Epithelial cell of esophagus (primary cell): ENCODE measurements at regions not wholly inside any gene's neighbourhood (a gene's known extent, or its start where the extent isn't known, plus 50 kb on each side); places are given as distances from the start of the nearest gene placed in this dataset.

Experiments used
- DNase-seq: peaks from one replicate; pipeline ENCODE4 v3.0.0; 2010; ENCODE audit warnings: low read depth
- H3K4me3 ChIP-seq: 2 replicates; pipeline ENCODE4 v1.5.1; 2011; ENCODE audit warnings: mild to moderate bottlenecking, low read length, control low read depth
- TF ChIP-seq, protein P1 (sequence below): IDR thresholded peaks from 2 replicates; pipeline ENCODE4 v1.5.1; 2011; ENCODE audit warnings: low read depth, mild to moderate bottlenecking, low read length, control low read depth, inconsistent platforms; ENCODE audit not compliant: insufficient read depth; ENCODE audit errors: missing control alignments

DNA sequence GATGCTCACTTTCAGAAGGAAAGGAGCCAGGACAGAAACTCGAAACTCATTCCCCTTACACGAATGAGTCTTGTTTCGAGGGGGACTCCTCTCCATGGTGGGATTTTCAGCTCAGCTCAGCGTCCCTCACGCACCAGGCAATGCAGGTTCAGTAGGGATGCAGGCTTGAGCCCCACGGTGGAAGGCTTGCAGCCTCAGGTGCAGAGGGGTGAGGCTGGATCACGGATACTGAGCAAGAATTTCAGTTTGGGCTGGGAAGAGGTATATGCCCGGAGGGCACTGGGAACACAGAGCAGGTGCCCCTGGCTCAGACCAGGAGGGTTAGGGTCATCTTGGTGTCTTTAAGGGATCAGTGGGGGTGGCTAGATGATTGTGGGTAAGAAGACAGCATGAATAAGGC is 344.9 kb upstream of the TNRC6C start:
- H3K4me3 ChIP-seq: no peak overlapping the region
- TF ChIP-seq, protein P1, sequence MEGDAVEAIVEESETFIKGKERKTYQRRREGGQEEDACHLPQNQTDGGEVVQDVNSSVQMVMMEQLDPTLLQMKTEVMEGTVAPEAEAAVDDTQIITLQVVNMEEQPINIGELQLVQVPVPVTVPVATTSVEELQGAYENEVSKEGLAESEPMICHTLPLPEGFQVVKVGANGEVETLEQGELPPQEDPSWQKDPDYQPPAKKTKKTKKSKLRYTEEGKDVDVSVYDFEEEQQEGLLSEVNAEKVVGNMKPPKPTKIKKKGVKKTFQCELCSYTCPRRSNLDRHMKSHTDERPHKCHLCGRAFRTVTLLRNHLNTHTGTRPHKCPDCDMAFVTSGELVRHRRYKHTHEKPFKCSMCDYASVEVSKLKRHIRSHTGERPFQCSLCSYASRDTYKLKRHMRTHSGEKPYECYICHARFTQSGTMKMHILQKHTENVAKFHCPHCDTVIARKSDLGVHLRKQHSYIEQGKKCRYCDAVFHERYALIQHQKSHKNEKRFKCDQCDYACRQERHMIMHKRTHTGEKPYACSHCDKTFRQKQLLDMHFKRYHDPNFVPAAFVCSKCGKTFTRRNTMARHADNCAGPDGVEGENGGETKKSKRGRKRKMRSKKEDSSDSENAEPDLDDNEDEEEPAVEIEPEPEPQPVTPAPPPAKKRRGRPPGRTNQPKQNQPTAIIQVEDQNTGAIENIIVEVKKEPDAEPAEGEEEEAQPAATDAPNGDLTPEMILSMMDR: no peak

DNA sequence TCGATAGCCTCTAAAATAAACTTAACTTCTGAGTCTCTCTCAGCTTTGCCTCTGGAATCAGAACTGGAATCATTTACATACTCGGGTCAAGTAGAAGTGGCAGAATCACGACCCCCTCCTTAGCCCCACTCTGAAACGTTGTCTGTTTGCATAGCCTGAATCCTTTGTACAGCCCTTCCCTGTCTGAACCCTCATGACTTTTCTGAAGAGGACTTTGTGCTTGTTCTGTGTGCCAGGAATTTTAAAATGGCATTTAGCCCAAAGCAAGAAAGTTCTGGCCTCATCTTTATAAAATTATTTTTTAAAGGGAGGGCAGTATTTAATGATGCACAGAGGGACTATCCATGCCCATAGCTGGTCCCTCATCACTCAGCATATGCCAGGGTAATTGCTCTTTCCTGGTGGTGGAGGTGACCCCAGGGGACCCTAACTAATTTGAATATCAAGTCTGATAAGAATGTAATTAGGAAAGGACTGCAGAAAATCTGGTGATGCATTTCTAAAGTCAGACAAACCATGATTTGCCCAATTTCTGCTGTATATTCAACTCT is 342.7 kb upstream of the TNRC6C start:
- no peak overlapping the region for H3K4me3 ChIP-seq
- TF ChIP-seq, protein P1: no peak
- no peak for DNase-seq

More for the DNA sequence above, 344.9 kb upstream of the TNRC6C start:
- no peak for DNase-seq

DNA sequence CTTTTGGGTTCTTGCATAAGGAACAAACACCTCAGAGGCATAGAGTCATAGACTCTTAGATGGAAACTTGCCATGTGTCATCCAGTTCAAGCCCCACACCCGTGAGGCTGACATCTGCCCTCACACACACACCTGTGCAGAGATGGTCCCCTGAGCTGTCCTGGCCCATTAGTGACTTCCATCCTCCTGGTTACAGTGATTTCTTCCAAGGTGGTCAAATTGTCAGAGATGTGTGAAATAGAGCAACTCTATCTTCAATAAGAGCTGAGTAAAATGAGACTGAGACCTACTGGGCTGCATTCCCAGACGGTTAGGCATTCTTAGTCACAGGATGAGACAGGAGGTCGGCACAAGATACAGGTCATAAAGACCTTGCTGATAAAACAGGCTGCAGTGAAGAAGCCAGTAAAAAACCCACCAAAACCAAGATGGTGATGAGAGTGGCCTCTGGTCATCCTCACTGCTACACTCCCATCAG is 342.2 kb upstream of the TNRC6C start:
- no peak overlapping the region for H3K4me3 ChIP-seq
- peak; percentile 77 for DNase-seq
- TF ChIP-seq, protein P1: no peak

DNA sequence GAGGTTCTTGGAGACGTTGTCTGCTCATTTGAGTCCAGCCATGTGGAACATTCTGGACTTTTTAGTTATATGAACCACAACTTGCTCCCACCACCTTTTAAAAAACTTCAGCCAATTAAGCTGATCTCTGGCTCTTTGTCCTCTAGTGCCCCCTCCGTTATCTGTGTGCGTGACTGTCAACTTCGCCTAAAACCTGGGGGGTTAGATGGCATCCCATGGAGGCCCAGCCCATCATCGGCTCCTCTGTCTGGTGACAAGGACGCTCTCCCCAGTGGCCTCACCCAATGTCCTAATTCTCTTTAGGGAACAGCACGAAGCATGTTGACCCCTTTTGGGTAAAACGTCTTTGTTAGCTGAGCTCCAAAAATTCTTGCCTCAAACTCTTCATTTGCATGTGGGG is 341.0 kb upstream of the TNRC6C start:
- DNase-seq: no peak
- H3K4me3 ChIP-seq: no peak overlapping the region
- TF ChIP-seq, protein P1: no peak

DNA sequence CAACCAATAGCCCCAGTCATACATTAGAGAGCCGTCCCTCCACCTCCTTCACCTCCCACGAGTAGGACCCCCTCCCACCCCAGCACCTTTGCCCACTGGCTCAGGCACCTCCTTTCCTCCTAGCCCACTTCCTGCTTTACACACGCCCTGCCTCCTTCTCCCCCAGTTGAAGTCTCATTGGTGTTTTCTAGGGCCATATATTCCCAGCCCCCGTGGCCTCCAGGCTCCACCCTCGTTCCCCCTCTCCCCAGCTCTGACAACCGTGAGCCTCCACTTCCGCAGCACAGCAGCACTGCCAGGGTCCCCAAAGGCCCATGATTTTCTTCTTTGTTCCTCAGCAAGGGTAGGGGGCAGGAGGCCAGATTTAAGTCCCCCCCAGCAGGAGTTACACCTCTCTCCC is 340.3 kb upstream of the TNRC6C start:
- TF ChIP-seq, protein P1: no peak

DNA sequence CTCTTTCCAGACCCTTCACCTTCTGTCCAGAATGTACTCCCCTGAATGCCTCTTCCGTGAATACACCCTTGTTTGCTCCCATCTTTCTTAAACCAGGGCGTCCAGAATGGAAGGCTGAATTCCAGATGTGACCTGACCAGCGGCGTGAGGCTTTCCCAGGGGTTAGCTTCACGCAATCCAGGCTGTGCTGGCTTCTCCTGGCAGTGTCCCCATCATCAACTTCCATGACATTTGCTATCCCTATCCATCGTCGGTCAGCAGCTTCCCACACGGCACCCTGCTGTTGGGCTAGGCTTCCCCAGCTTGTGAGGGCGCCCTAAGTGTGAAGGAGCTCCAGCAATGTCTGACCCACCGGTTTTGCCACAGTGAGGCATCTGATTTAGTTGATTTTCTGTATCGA is 339.8 kb upstream of the TNRC6C start:
- TF ChIP-seq, protein P1: no peak
- no peak overlapping the region for H3K4me3 ChIP-seq
- DNase-seq: no peak

More for the DNA sequence above, 340.3 kb upstream of the TNRC6C start:
- no peak for DNase-seq
- no peak overlapping the region for H3K4me3 ChIP-seq

DNA sequence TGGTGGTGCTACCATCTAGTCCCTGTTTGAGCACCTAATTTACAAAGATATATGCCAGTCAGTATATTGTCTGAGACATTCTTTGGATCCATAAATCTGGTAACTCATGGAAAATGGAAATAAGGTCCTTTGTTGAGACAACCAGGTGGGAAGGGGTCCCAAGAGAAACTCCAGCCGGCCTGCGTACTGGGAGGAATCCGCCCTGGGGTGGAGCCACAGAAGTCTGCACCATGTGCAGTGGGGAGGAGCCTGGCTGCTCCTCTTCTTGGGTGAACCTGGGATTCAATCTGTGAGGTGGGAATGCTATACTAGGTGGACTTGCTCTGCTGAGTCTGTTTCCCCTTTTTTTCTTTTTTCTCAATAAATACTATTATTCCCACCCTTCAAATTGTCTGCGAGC is 339.2 kb upstream of the TNRC6C start:
- no peak overlapping the region for H3K4me3 ChIP-seq
- TF ChIP-seq, protein P1: no peak
- DNase-seq: no peak
